ENCODE measurements at regions not wholly inside any gene's neighbourhood (a gene's known extent, or its start where the extent isn't known, plus 50 kb on each side); places are given as distances from the start of the nearest gene placed in this dataset.

DNA sequence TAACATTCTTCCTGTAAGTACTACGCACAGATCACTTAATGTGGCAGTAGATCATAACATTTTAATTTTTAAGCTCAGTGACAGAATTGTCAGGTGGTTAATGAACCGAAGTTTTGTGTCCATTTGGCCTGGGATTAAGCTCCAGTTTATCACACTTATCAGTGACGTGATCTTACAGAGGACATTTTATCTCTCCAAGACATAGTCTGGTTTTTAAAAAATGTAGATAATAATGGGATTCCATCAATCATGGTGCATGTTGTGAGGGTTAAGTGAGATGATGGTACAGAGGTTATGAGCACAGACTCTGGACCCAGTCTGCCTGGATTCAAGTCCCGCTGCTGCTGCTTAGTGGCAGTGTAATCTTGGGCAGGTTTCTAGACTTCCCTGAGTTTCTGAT, 66.0 kb upstream of the ZFAND5 start:
- DNase-seq, result no peak
- Histone ChIP-seq H3K4me3 (ENCODE audit: low read depth in 2 of 2, low read length in 1 of 2) (no peak overlapping the region), H3K4me2 (no peak overlapping the region), H4K20me1 (ENCODE audit: insufficient read depth) (no peaks in the 10 kb centered on the region), H3K27me3 (ENCODE audit: insufficient read depth) (no peaks in the 10 kb centered on the region), H3K9me3 (no peaks in the 10 kb centered on the region), H3K79me2 (ENCODE audit: insufficient read depth) (no peaks in the 10 kb centered on the region), H3K27ac (ENCODE audit: low read depth in 2 of 2, low read length in 1 of 2) (no peak overlapping the region), H3K36me3 (replicated peaks in 1 of 2; ENCODE audit: control insufficient read depth in 1 of 2, insufficient read depth in 2 of 2, low read length in 1 of 2) (no peaks in the 10 kb centered on the region), H3K9ac (no peak overlapping the region), H3F3A (replicated peaks; ENCODE audit: insufficient read depth) (peaks cover 14% of the 10 kb centered on the region), H2AFZ (ENCODE audit: low read depth) (no peak overlapping the region), H3K9me2 (no peaks in the 10 kb centered on the region), H3K4me1 (ENCODE audit: control insufficient read depth in 1 of 2, insufficient read depth in 2 of 2, low read depth in 1 of 2, low read length in 1 of 2) (peaks cover 0 to 11% of the 10 kb centered on the region in 2 experiments; a peak in 1 of 4 replicates)
- ChIA-PET CTCF (interaction anchor here (0.6 to 1.5 kb wide), 2 partner anchors 24 to 96 kb away, joined by 3 read pairs; no protein-coding TSS in a partner anchor), POLR2A (no interaction called here)
- TF ChIP-seq RCOR1 (IDR thresholded peaks at IDR 0.05; ENCODE audit: low read length) (no peak), RXRA (IDR thresholded peaks at IDR 0.05; ENCODE audit: borderline replicate concordance, low read depth) (no peak), MEF2A (IDR thresholded peaks at IDR 0.05; ENCODE audit: borderline replicate concordance, low read depth) (no peak), USF2 (IDR thresholded peaks at IDR 0.05; ENCODE audit: borderline replicate concordance, low read depth, low read length) (no peak), CTCF (IDR thresholded peaks at IDR 0.05) (no peak), ZBTB33 (IDR thresholded peaks at IDR 0.05; ENCODE audit: borderline replicate concordance, low read depth) (no peak), TAF1 (IDR thresholded peaks at IDR 0.05; ENCODE audit: borderline replicate concordance, low read depth, low read length) (no peak), FOSL2 (IDR thresholded peaks at IDR 0.05; ENCODE audit: borderline replicate concordance, low read depth) (no peak), ELF1 (IDR thresholded peaks at IDR 0.05) (no peak), EZH2phosphoT487 (IDR thresholded peaks at IDR 0.05; ENCODE audit: borderline replicate concordance, low read depth) (no peak), FOXM1 (IDR thresholded peaks at IDR 0.05; ENCODE audit: low read depth) (no peak), GABPA (IDR thresholded peaks at IDR 0.05; ENCODE audit: low read depth) (no peak)
- WGBS (ENCODE audit: low lambda C conversion rate), result 39% methylated on average over 4 of the region's 4 CpGs

GRCh38 chr9:72428329-72428728, 63.3 kb upstream of the ZFAND5 start:
- DNase-seq, result no peak

More at GRCh38 chr9:72428329-72428728, 63.3 kb upstream of the ZFAND5 start:
- no peaks in the 10 kb centered on the region; the same call in 1 of the 2 replicates for H3K79me2 ChIP-seq (ENCODE audit: insufficient read depth)
- no peaks in the 10 kb centered on the region for H4K20me1 ChIP-seq (ENCODE audit: insufficient read depth)
- no peaks in the 10 kb centered on the region for H3K27me3 ChIP-seq (ENCODE audit: insufficient read depth)
- POLR2A ChIA-PET, result no interaction called here
- no peak overlapping the region for H3K9ac ChIP-seq
- H3K9me3 ChIP-seq, result no peaks in the 10 kb centered on the region
- peaks cover 0 to 11% of the 10 kb centered on the region in 2 experiments; a peak in 1 of 4 replicates for H3K4me1 ChIP-seq (ENCODE audit: control insufficient read depth in 1 of 2, insufficient read depth in 2 of 2, low read depth in 1 of 2, low read length in 1 of 2)
- CTCF ChIA-PET, result no interaction called here
- 23% methylated on average over 1 of the region's 1 CpG for WGBS (ENCODE audit: low lambda C conversion rate)
- H2AFZ ChIP-seq (ENCODE audit: low read depth), result peak overlapping the region; percentile 56
- peaks cover 14% of the 10 kb centered on the region for H3F3A ChIP-seq (replicated peaks; ENCODE audit: insufficient read depth)
- H3K4me2 ChIP-seq, result peak overlapping the region; percentile 61
- no peaks in the 10 kb centered on the region for H3K36me3 ChIP-seq (replicated peaks in 1 of 2; ENCODE audit: control insufficient read depth in 1 of 2, insufficient read depth in 2 of 2, low read length in 1 of 2)
- peak overlapping the region; percentile 39 to 50; a peak in 3 of 4 replicates for H3K27ac ChIP-seq (ENCODE audit: low read depth in 2 of 2, low read length in 1 of 2)
- peak overlapping the region in 1 of 2 experiments; percentile 15; a peak in 1 of 4 replicates for H3K4me3 ChIP-seq (ENCODE audit: low read depth in 2 of 2, low read length in 1 of 2)
- H3K9me2 ChIP-seq, result no peaks in the 10 kb centered on the region
- TF ChIP-seq MAX (IDR thresholded peaks at IDR 0.05; ENCODE audit: low read depth) (no peak), NFIC (IDR thresholded peaks at IDR 0.05; ENCODE audit: borderline replicate concordance) (peak; percentile 20; the same call in 1 of the 2 replicates)
